NOMO-1 treated with dmso at 0.1 percent for 144 hours (cell line): ENCODE measurements at regions not wholly inside any gene's neighbourhood (a gene's known extent, or its start where the extent isn't known, plus 50 kb on each side); places are given as distances from the start of the nearest gene placed in this dataset.

ENCODE experiments used
- DNase-seq: peaks from one replicate; lab custom pipeline; 2025; ENCODE audit not compliant: unreplicated experiment; lab: John Stamatoyannopoulos, UW

DNA sequence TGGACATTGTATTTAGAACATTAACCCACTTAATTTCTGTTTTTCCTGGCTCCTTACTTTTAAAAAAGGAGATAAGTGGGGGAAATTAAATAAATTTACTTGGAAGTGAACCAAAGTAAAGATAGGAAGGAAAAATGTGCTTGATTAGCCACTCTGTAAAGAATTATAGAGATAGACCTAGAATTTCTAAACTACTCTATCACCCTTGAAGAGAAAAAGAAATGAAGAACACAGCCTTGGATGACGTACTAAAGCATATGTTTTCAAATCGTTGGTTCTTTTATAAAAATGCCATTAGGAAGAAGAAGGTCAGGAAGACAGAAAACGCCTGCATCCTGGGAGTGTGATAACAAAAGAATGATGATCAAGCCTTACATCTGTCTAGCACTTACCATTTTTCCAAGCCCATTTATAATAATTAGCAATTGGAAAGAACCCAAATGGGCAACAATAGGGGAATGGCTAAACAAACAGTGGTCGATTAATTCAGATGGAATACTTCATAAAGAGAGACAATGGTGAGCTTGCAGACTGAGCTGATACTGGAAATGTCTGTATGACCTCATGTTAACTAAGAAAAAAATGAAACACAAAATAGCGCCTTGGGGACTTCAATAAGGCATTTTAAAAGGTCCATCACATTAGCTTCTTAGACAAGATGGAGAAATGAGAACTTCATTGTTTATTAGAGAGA lies 81.0 kb upstream of the LRRC55 start:
- DNase-seq = no peak

- no peak for DNase-seq
Measured at GRCh38 chr11:57103899-57104605, 77.7 kb upstream of the LRRC55 start.

DNA sequence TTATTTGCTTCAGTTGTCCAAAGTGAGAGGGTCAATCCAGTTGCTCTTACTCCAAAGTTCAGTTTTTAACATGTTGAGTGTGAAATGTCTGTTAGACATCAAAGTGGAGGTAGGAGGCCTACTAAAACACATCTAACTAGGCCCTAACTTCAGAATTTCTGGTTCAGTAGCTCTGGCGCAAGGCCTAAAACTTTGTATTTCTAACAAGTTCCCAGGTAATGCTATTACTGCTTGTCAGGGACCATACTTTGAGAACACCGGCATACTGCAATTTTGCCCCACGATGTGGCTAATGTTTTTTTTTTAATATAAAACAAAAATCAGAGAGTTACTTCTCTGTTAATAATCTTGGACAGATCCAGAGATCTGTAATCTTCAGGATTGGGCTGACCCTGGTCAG lies 72.4 kb upstream of the LRRC55 start:
- no peak for DNase-seq

DNA sequence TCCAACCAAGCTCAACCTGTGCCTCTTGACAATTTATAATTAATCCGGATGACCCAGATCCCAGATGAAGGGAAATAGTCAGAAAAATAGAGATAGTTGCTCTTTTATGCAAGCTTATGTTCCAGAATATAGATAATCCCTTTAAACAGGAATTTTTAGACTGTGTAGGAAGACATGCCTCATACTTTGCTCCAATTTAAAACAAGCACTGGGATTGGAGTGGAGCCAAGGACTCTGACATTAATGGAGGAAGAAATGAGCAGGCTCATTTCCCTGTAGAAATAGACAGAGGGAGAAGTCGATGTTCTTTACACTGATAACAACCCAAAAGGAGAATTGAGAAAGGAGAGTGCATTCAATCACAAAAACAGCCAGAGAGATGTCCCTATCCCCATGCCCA lies 70.1 kb upstream of the LRRC55 start:
- no peak for DNase-seq

DNA sequence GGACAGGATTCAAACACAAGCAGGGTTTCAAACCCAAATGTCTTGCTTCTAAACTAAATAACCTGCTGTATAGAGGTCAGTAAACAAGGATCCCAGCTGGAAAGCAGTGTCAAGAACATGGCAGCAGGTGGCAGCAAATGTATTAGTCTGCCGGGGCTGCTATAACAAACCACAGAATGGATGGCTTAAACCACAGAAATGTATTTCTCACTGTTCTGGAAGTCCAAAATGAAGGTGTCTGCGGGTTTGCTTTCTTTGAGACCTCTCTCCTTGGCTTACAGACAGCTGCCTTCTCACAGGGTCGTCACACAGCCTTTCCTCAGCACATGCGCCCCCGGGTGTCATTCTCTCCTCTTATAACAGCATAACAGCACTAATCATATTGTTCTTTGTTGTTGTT lies 65.1 kb upstream of the LRRC55 start:
- no peak for DNase-seq

- DNase-seq = no peak
Measured at GRCh38 chr11:57120192-57120965, 61.4 kb upstream of the LRRC55 start.

DNA sequence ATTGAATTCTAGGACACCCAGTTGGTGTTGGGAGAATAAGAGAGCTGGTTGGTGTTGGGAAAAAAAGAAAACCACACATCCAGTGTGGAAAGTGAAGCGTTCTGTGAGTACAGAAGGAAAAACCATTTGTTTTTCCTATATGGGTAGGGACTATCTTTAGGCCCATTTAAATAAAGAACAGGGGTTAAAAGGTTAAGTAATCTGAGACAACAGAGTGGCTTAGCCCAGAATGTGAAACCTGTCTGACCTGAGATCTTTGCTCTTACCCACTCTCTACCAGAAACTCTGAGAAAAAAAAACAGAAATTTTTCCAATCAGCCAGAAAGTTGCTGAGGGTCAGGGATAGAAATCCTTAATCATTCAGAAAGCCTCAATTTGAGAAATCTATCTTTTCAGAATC lies 59.8 kb upstream of the LRRC55 start:
- no peak for DNase-seq

- no peak for DNase-seq
Measured at GRCh38 chr11:57123590-57123989, 58.2 kb upstream of the LRRC55 start.

DNA sequence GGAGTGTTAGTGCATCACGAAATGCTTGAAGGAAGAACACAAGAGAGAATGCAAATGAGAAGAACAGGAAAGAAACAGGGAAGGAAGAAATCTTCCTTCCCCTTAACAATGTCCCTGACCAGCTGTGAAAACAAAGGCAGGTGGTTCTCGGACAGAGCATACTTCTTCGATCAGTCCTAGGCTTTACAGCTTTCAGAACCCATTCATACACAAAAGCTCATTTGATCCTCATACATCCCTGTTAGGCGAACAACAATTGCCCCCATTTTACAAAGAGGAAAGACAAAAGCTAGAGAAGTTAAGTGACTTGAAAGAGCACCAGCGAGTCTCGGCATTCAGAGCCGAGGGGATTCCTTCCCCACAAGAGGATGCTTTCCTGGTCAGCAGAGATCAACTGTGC lies 57.2 kb upstream of the LRRC55 start:
- DNase-seq = no peak

- no peak for DNase-seq
Measured at GRCh38 chr11:57124917-57125316, 56.8 kb upstream of the LRRC55 start.

DNA sequence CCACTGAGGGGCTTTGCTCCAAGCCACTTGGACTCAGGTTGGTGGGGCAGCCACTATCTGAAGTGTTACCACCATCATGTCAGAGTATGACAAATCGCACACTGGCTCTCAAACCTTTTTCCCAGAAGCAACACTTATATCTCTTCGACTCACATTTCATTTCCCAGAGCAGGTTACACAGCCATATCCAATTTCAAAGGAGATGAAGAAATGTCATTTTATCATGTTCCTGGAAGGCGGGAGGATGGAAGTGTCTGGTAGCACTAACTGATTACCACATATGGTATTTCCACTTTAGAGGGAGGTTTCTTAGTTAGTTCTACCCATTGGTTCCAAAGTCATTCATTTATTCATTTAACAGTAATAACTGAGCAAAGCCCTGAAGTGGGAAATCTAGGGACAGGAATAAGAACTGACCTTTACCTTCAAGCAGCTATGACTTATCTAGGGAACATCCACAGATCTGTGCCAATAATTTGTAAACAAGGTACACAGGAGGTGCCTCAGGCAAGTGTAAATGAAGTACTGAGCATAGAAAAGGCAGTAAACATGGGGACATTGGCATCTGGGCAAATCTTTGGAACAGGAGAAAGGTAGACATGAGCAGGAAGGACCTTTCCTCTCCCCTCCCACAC lies 54.9 kb upstream of the LRRC55 start:
- DNase-seq = no peak

GRCh38 chr11:57131080-57131790 lies 50.5 kb upstream of the LRRC55 start:
- DNase-seq = no peak
